GM18502 (cell line): ENCODE measurements at regions not wholly inside any gene's neighbourhood (a gene's known extent, or its start where the extent isn't known, plus 50 kb on each side); places are given as distances from the start of the nearest gene placed in this dataset.

ENCODE experiments used
- ATAC-seq: cut with Tn5 transposase; IDR thresholded peaks from one replicate; pipeline ENCODE4 v1.9.1; 2021; ENCODE audit warnings: mild to moderate bottlenecking; ENCODE audit not compliant: unreplicated experiment, poor library complexity

GRCh38 chr5:74332682-74333081 is 307.8 kb downstream of the ENC1 start:
- ATAC-seq: no peak

- no peak for ATAC-seq
Measured at GRCh38 chr5:74332006-74332405, 308.5 kb downstream of the ENC1 start.

- ATAC-seq: no peak
Measured at GRCh38 chr5:74328221-74328630, 312.3 kb downstream of the ENC1 start.

- no peak for ATAC-seq
Measured at GRCh38 chr5:74327339-74327685, 313.2 kb downstream of the ENC1 start.

GRCh38 chr5:74326571-74327338 is 313.8 kb downstream of the ENC1 start:
- ATAC-seq: peak; percentile 89

GRCh38 chr5:74325866-74326265 is 314.7 kb downstream of the ENC1 start:
- ATAC-seq: no peak

- no peak for ATAC-seq
Measured at GRCh38 chr5:74324556-74324955, 316.0 kb downstream of the ENC1 start.

- ATAC-seq: no peak
Measured at GRCh38 chr5:74322944-74323343, 317.6 kb downstream of the ENC1 start.

GRCh38 chr5:74322191-74322590 is 318.3 kb downstream of the ENC1 start:
- no peak for ATAC-seq

- no peak for ATAC-seq
Measured at GRCh38 chr5:74321326-74321725, 319.2 kb downstream of the ENC1 start.

- ATAC-seq: no peak
Measured at GRCh38 chr5:74320526-74320925, 320.0 kb downstream of the ENC1 start.

GRCh38 chr5:74319076-74319475 is 321.5 kb downstream of the ENC1 start:
- no peak for ATAC-seq

- ATAC-seq: peak; percentile 54
Measured at GRCh38 chr5:74316064-74316603, 324.4 kb downstream of the ENC1 start.

GRCh38 chr5:74314906-74315305 is 325.6 kb downstream of the ENC1 start:
- no peak for ATAC-seq

GRCh38 chr5:74313896-74314295 is 326.6 kb downstream of the ENC1 start:
- ATAC-seq: no peak

GRCh38 chr5:74312746-74313145 is 327.8 kb downstream of the ENC1 start:
- no peak for ATAC-seq

GRCh38 chr5:74311961-74312360 is 328.6 kb downstream of the ENC1 start:
- no peak for ATAC-seq

GRCh38 chr5:74310997-74311930 is 329.3 kb downstream of the ENC1 start:
- no peak for ATAC-seq

- ATAC-seq: no peak
Measured at GRCh38 chr5:74310386-74310785, 330.1 kb downstream of the ENC1 start.

- no peak for ATAC-seq
Measured at GRCh38 chr5:74309050-74309449, 331.5 kb downstream of the ENC1 start.

GRCh38 chr5:74306845-74307244 is 333.7 kb downstream of the ENC1 start:
- no peak for ATAC-seq
